HepG2 (cell line): ENCODE measurements at regions not wholly inside any gene's neighbourhood (a gene's known extent, or its start where the extent isn't known, plus 50 kb on each side); places are given as distances from the start of the nearest gene placed in this dataset.

ENCODE experiments used
- ATAC-seq: fragments of 200-7000 bp; cut with Tn5 transposase; 3 replicates; pipeline ENCODE4 v1.9.1; 2020; ENCODE audit warnings: mild to moderate bottlenecking, moderate library complexity
- BruUV-seq: library from RNA; stranded (reverse); fragments of 400-500 nt; replicated peaks from 2 replicates; lab custom pipeline; 2021; lab: Mats Ljungman, UMichigan
- CTCF ChIA-PET: fragments of 300-600 bp; formaldehyde crosslinking; extraction: SDS; loops from one replicate; lab custom pipeline; 2021; ENCODE audit warnings: low total read pairs, inconsistent platforms, low intra/inter-chr PET ratio; lab: Yijun Ruan, JAX
- POLR2A ChIA-PET: fragments of 350-600 bp; sonication (Branson Sonifier 250); formaldehyde crosslinking; loops from one replicate; lab custom pipeline; 2020; ENCODE audit warnings: antibody characterized with exemption, inconsistent platforms; lab: Yijun Ruan, JAX
- DNase-seq: peaks from one replicate; pipeline ENCODE4 v3.0.0-alpha.2; 2015; ENCODE audit warnings: low spot score
- FAIRE-seq: peaks from 3 replicates; lab custom pipeline; 2011; peaks lifted over from hg19 to GRCh38; lab: Jason Lieb, UNC
- H2AFZ ChIP-seq: one replicate; pipeline ENCODE4 v1.6.1; 2011; ENCODE audit warnings: low read length, inconsistent platforms
- H3K27ac ChIP-seq: fragments of 300-600 bp; 3 replicates; pipeline ENCODE4 v1.8.0; 2011; ENCODE audit warnings: mixed run types, mild to moderate bottlenecking, mixed read lengths, low read length, inconsistent platforms; ENCODE audit not compliant: insufficient read depth; ENCODE audit errors: extremely low read length
- H3K27me3 ChIP-seq, 2 experiments: fragments of 200-600 bp in 1 of 2; 2 replicates in 1 of 2; 3 replicates in 1 of 2; pipeline versions ENCODE4 v1.6.0 to v1.8.0; 2011; ENCODE audit warnings: low read length in 2 of 2, mild to moderate bottlenecking in 2 of 2, moderate library complexity in 2 of 2, inconsistent platforms in 1 of 2; ENCODE audit not compliant: insufficient read depth in 2 of 2, control insufficient read depth in 1 of 2
- H3K36me3 ChIP-seq, 2 experiments: fragments of 200-600 bp in 1 of 2; replicated peaks in 1 of 2; 2 replicates in 1 of 2; 3 replicates in 1 of 2; pipeline versions ENCODE4 v1.5.1 to v1.8.0; 2011; ENCODE audit warnings: low read length in 2 of 2, inconsistent platforms in 1 of 2; ENCODE audit not compliant: insufficient read depth in 2 of 2, control insufficient read depth in 1 of 2
- H3K4me1 ChIP-seq: 2 replicates; pipeline ENCODE4 v1.5.1; 2012; ENCODE audit warnings: low read length, inconsistent platforms; ENCODE audit not compliant: insufficient read depth
- H3K4me2 ChIP-seq: 2 replicates; pipeline ENCODE4 v1.6.0; 2011; ENCODE audit warnings: low read depth, low read length, inconsistent platforms
- H3K4me3 ChIP-seq, 3 experiments: fragments of 200-600 bp in 1 of 3; sonication (generic), shearing (Covaris generic) in 1 of 3; replicated peaks in 1 of 3; 2 replicates each; pipeline ENCODE4 v1.5.1; 2011 to 2016; ENCODE audit warnings: low read length in 3 of 3, inconsistent platforms in 2 of 3, low read depth in 2 of 3, mild to moderate bottlenecking in 2 of 3, control low read depth in 1 of 3, mixed read lengths in 1 of 3; ENCODE audit not compliant: insufficient read depth in 1 of 3
- H3K79me2 ChIP-seq: one replicate; pipeline ENCODE4 v1.6.1; 2011; ENCODE audit warnings: low read length, inconsistent platforms; ENCODE audit not compliant: insufficient read depth
- H3K9ac ChIP-seq: 2 replicates; pipeline ENCODE4 v1.6.0; 2011; ENCODE audit warnings: mild to moderate bottlenecking, low read depth, low read length, inconsistent platforms; ENCODE audit not compliant: insufficient read depth
- H3K9me3 ChIP-seq: 2 replicates; pipeline ENCODE4 v1.5.1; 2012; ENCODE audit warnings: mild to moderate bottlenecking, low read length
- H4K20me1 ChIP-seq: 2 replicates; pipeline ENCODE4 v1.6.0; 2011; ENCODE audit warnings: inconsistent platforms, mild to moderate bottlenecking, low read length, moderate library complexity; ENCODE audit not compliant: insufficient read depth
- BHLHE40 ChIP-seq: IDR thresholded peaks from 2 replicates; pipeline ENCODE4 v1.6.1; 2011; ENCODE audit warnings: low read length, improper control_type of control experiment
- KDM5B ChIP-seq: sonication (generic); formaldehyde crosslinking; IDR thresholded peaks from 2 replicates; pipeline ENCODE4 v1.4.0; 2020; ENCODE audit warnings: missing genetic modification reagents, mild to moderate bottlenecking, borderline replicate concordance
- MIXL1 ChIP-seq: IDR thresholded peaks from 2 replicates; pipeline ENCODE4 v1.6.1; 2016
- NCOA2 ChIP-seq: sonication (generic); formaldehyde crosslinking; IDR thresholded peaks from 2 replicates; pipeline ENCODE4 v1.8.0; 2022; ENCODE audit warnings: inconsistent platforms
- TP53 ChIP-seq: sonication (generic); formaldehyde crosslinking; conservative IDR thresholded peaks from 2 replicates; pipeline ENCODE4 v1.4.0; 2020; ENCODE audit warnings: missing genetic modification reagents
- ZNF136 ChIP-seq: sonication (generic); formaldehyde crosslinking; IDR thresholded peaks from 2 replicates; pipeline ENCODE4 v1.8.1; 2022; ENCODE audit warnings: low read depth, mild to moderate bottlenecking, moderate library complexity, missing genetic modification reagents
- ZNF230 ChIP-seq: sonication (generic); formaldehyde crosslinking; IDR thresholded peaks from 2 replicates; pipeline ENCODE4 v1.4.0; 2020; ENCODE audit warnings: mild to moderate bottlenecking, missing genetic modification reagents
- ZNF614 ChIP-seq: IDR thresholded peaks from 2 replicates; pipeline ENCODE4 v1.6.1; 2018; ENCODE audit warnings: missing biosample characterization, missing genetic modification reagents, inconsistent platforms, borderline replicate concordance
- WGBS: methylation state at CpG from one replicate; pipeline ENCODE4 v1.1.6; 2017; ENCODE audit warnings: low lambda C conversion rate; 5-methylcytosine and 5-hydroxymethylcytosine counted together
- in situ Hi-C: cut with HindIII; loops from 2 replicates; pipeline ENCODE4 v1.10.0; 2017; ENCODE audit warnings: low pct_unique_long_range_greater_than_20kb; ENCODE audit not compliant: extremely low pct_ligation_motif_present
- intact Hi-C: fragments of 100-400 bp; cut with micrococcal nuclease; formaldehyde crosslinking; loops from one replicate; pipeline ENCODE4 v1.10.0; 2022; ENCODE audit not compliant: unreplicated experiment
- TF ChIP-seq, protein P1 (sequence below): sonication (generic); formaldehyde crosslinking; IDR thresholded peaks from 2 replicates; pipeline ENCODE4 v1.8.0; 2022; ENCODE audit warnings: mild to moderate bottlenecking, missing genetic modification reagents

- Histone ChIP-seq H3K9ac (no peak overlapping the region), H4K20me1 (no peaks in the 10 kb centered on the region), H3K9me3 (no peaks in the 10 kb centered on the region), H3K27ac (no peak overlapping the region), H2AFZ (no peak overlapping the region), H3K4me3 (no peak overlapping the region), H3K4me2 (no peak overlapping the region), H3K36me3 (no peaks in the 10 kb centered on the region), H3K79me2 (no peaks in the 10 kb centered on the region), H3K4me1 (no peaks in the 10 kb centered on the region), H3K27me3 (no peaks in the 10 kb centered on the region)
- ChIA-PET POLR2A (no interaction called here), CTCF (no interaction called here)
- WGBS, result 39% methylated on average over 4 of the region's 4 CpGs
- no TSS peak for BruUV-seq
- in situ Hi-C loops, result no loop called here
- FAIRE-seq (no peak), DNase-seq (no peak), ATAC-seq (no peak)
- intact Hi-C loops, result no loop called here
- TF ChIP-seq NCOA2 (CRISPR knock-in tag) (no peak), MIXL1 (no peak), KDM5B (no peak), TP53 (CRISPR knock-in tag) (no peak), ZNF136 (CRISPR knock-in tag) (no peak), ZNF230 (CRISPR knock-in tag) (no peak), BHLHE40 (no peak), ZNF614 (no peak)
- TF ChIP-seq, protein P1, sequence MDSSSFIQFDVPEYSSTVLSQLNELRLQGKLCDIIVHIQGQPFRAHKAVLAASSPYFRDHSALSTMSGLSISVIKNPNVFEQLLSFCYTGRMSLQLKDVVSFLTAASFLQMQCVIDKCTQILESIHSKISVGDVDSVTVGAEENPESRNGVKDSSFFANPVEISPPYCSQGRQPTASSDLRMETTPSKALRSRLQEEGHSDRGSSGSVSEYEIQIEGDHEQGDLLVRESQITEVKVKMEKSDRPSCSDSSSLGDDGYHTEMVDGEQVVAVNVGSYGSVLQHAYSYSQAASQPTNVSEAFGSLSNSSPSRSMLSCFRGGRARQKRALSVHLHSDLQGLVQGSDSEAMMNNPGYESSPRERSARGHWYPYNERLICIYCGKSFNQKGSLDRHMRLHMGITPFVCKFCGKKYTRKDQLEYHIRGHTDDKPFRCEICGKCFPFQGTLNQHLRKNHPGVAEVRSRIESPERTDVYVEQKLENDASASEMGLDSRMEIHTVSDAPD (CRISPR knock-in tag), result no peak
These were observed 230.3 kb downstream of the INHBA start for GRCh38 chr7:41472427-41473125.
